AG04450 (cell line): ENCODE measurements at regions not wholly inside any gene's neighbourhood (a gene's known extent, or its start where the extent isn't known, plus 50 kb on each side); places are given as distances from the start of the nearest gene placed in this dataset.

Experiments used
- CTCF ChIA-PET: fragments of 300-600, 350-600 bp; formaldehyde crosslinking; extraction: SDS; loops from one replicate; lab custom pipeline; 2022; ENCODE audit warnings: antibody characterized with exemption, inconsistent platforms; lab: Charles Lee
- POLR2A ChIA-PET: fragments of 350-600 bp; formaldehyde crosslinking; extraction: SDS; loops from one replicate; lab custom pipeline; 2021; ENCODE audit warnings: antibody characterized with exemption, inconsistent platforms; lab: Yijun Ruan, JAX
- DNase-seq: peaks from one replicate; pipeline ENCODE4 v3.0.0-alpha.2; 2011; ENCODE audit warnings: low read depth, low spot score
- H3K27ac ChIP-seq: one replicate; pipeline ENCODE4 v1.5.1; 2012; ENCODE audit warnings: low read depth, low read length, control low read depth
- H3K27me3 ChIP-seq: one replicate; pipeline ENCODE4 v1.6.0; 2012; ENCODE audit warnings: low read length; ENCODE audit not compliant: control insufficient read depth, insufficient read depth
- H3K4me3 ChIP-seq: 2 replicates; pipeline ENCODE4 v1.5.1; 2011; ENCODE audit warnings: mild to moderate bottlenecking, low read depth, low read length, control low read depth
- H3K9me3 ChIP-seq: 2 replicates; pipeline ENCODE4 v1.5.1; 2012; ENCODE audit warnings: low read length; ENCODE audit not compliant: control insufficient read depth, insufficient read depth
- TF ChIP-seq, protein P1 (sequence below): IDR thresholded peaks from 2 replicates; pipeline ENCODE4 v1.5.1; 2011; ENCODE audit warnings: low read depth, low read length, control low read depth, inconsistent platforms

DNA sequence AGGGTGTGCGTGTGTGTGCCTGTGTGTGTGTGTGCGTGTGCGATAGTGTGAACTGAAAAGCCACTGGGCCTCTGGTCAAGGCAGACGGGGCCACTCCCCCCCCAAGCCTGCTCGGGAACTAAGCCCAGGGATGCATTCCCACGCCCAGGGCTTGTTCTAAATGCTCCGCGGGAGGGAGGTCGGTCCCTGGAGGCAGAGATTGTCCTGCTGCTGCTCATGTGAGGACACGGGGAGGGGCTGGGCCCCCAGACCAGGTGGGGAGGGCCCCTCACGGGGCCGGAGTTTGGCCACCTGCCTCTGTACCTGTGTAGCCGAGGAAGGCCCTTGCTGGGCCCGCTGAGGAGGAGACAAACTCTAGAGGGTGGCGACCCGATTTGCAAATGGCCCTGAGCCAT, 93.9 kb downstream of the PDGFA start:
- TF ChIP-seq, protein P1, sequence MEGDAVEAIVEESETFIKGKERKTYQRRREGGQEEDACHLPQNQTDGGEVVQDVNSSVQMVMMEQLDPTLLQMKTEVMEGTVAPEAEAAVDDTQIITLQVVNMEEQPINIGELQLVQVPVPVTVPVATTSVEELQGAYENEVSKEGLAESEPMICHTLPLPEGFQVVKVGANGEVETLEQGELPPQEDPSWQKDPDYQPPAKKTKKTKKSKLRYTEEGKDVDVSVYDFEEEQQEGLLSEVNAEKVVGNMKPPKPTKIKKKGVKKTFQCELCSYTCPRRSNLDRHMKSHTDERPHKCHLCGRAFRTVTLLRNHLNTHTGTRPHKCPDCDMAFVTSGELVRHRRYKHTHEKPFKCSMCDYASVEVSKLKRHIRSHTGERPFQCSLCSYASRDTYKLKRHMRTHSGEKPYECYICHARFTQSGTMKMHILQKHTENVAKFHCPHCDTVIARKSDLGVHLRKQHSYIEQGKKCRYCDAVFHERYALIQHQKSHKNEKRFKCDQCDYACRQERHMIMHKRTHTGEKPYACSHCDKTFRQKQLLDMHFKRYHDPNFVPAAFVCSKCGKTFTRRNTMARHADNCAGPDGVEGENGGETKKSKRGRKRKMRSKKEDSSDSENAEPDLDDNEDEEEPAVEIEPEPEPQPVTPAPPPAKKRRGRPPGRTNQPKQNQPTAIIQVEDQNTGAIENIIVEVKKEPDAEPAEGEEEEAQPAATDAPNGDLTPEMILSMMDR: no peak
- Histone ChIP-seq H3K9me3 (peaks cover 34% of the 10 kb centered on the region; the same call in 1 of the 2 replicates), H3K27ac (no peak overlapping the region), H3K27me3 (peaks cover 21% of the 10 kb centered on the region), H3K4me3 (no peak overlapping the region)
- DNase-seq: no peak
- ChIA-PET POLR2A (no interaction called here), CTCF (no interaction called here)

DNA sequence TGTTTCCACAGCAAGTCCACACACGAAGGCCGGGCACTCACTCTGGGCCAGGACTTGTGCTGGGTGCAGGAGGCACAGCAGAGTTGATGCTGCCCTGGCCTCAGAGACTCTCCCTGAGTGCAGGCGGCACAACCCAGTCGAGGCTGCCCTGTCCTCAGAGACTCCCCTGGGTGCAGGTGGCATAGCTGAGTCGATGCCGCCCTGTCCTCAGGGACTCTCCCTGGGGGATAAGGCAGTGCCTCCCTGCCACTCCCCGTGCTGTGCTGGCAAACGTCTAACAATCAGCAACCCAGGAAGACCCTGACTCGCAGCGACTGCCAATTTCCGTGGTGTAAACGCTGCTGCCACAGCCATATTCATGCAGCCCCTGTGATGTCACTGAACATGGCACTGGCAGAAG, 93.1 kb downstream of the PDGFA start:
- ChIA-PET POLR2A (no interaction called here), CTCF (no interaction called here)
- Histone ChIP-seq H3K27ac (no peak overlapping the region), H3K9me3 (peaks cover 35% of the 10 kb centered on the region; the same call in 1 of the 2 replicates), H3K4me3 (no peak overlapping the region), H3K27me3 (peaks cover 21% of the 10 kb centered on the region)
- DNase-seq: no peak
- TF ChIP-seq, protein P1: no peak

DNA sequence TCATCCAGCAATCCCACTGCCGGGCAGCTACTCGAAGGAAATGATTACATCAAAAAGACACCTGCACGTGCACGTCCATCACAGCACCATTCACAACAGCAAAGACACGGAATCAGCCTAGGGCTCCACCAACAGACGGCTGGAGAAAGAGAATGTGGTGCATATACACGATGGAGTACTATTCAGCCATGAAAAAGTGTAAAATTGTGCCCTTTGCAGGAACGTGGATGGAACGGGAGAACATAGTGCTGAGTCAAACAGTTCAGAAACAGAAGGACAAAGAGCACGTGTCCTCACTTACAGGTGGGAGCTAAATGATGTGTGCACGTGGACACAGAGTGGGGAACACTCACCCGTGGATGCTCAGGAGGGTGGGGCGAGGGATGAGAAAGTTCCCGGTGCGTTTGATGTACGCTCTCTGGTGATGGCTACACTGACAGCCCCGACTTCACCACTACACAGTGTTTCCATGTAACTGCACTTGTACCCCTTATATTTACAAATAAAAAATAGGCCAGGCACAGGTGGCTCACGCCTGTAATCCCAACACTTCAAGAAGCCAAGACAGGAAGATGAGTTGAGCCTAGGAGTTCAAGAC, 92.0 kb downstream of the PDGFA start:
- TF ChIP-seq, protein P1: no peak
- CTCF ChIA-PET: no interaction called here
- Histone ChIP-seq H3K9me3 (peaks cover 26% of the 10 kb centered on the region; the same call in 1 of the 2 replicates), H3K27me3 (peaks cover 22% of the 10 kb centered on the region), H3K27ac (no peak overlapping the region), H3K4me3 (no peak overlapping the region)
- no peak for DNase-seq
- POLR2A ChIA-PET: no interaction called here

DNA sequence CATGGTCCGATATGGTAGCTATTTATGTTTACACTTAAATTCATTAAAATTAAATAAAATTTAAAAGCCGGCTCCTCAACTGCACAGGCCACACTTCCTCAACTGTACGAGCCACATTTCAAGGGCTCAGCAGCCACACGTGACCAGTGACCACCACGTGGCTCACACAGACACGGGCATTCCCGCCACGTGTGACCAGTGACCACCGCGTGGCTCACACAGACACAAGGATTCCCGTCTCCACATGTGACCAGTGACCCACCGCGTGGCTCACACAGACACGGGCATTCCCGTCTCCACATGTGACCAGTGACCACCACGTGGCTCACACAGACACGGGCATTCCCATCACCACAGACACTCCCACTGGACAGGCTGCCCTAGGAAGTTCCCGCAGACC, 91.3 kb downstream of the PDGFA start:
- ChIA-PET POLR2A (no interaction called here), CTCF (no interaction called here)
- Histone ChIP-seq H3K9me3 (peaks cover 26% of the 10 kb centered on the region; the same call in 1 of the 2 replicates), H3K27me3 (peaks cover 22% of the 10 kb centered on the region), H3K4me3 (no peak overlapping the region), H3K27ac (no peak overlapping the region)
- DNase-seq: no peak
- TF ChIP-seq, protein P1: no peak

DNA sequence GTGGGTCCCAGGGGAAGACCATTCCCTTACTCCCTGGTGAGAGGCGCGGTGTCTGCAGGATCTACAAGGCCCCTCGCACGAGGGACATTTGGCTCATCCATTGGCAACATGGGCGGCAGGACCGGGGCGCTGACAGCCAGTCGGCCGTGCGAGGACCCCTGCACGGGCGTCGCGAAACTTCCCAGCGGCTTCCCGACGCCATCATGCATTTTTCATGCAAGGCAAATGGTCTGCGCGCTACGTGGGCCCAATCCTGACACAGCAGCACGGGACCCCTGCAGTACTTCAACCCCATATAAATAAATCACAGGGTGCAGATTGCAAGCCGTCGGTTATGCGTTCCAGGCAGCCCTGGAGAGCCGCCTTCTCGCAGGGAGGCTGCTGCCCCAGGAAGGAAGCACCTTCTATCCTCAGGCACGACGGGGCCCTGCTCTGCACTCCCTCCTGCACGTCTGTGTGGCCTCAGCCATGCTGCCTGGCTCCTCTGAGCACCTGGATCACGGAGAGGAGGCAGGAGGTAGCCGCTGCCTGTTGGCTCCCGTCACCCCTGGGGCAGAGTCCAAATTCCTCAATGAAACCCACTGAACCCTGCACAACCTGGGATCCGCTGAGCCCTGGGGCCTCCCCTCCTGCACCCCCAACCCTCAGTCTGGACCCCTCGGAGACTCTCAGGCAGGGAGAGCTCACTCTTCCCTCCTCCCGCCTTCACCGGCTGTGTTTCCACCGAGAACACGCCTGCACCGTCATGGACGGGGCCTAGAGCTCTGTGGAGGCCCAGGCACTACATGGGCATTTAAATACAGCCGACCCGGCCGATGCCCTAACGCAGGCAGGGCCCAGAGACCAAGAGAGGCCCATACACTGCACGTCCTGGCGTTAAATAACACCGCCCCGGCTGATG, 90.5 kb downstream of the PDGFA start:
- ChIA-PET POLR2A (no interaction called here), CTCF (no interaction called here)
- no peak for DNase-seq
- Histone ChIP-seq H3K9me3 (peaks cover 26% of the 10 kb centered on the region; the same call in 1 of the 2 replicates), H3K4me3 (no peak overlapping the region), H3K27me3 (peaks cover 22% of the 10 kb centered on the region), H3K27ac (no peak overlapping the region)
- TF ChIP-seq, protein P1: no peak
